Rectal smooth muscle tissue (tissue), 1 donor: ENCODE measurements at regions not wholly inside any gene's neighbourhood (a gene's known extent, or its start where the extent isn't known, plus 50 kb on each side); places are given as distances from the start of the nearest gene placed in this dataset.
A peak's percentile ranks its signal among the peaks of the same experiment; 100 is the strongest.

Experiments used
- H3K27ac ChIP-seq: one replicate; pipeline ENCODE4 v1.7.0; 2013; ENCODE audit warnings: low read depth, low read length, inconsistent platforms
- H3K27me3 ChIP-seq: one replicate; pipeline ENCODE4 v1.7.0; 2013; ENCODE audit warnings: low read length; ENCODE audit not compliant: control insufficient read depth, insufficient read depth
- H3K36me3 ChIP-seq: one replicate; pipeline ENCODE4 v1.7.0; 2013; ENCODE audit warnings: low read length; ENCODE audit not compliant: control insufficient read depth, insufficient read depth
- H3K4me1 ChIP-seq: one replicate; pipeline ENCODE4 v1.7.0; 2013; ENCODE audit warnings: low read length; ENCODE audit not compliant: control insufficient read depth, insufficient read depth
- H3K4me3 ChIP-seq: one replicate; pipeline ENCODE4 v1.7.0; 2013; ENCODE audit warnings: low read length
- H3K9ac ChIP-seq: one replicate; pipeline ENCODE4 v1.7.0; 2013; ENCODE audit warnings: low read length

- H3K9ac ChIP-seq = no peak overlapping the region
- no peaks in the 10 kb centered on the region for H3K4me1 ChIP-seq
- H3K27ac ChIP-seq = no peak overlapping the region
- no peaks in the 10 kb centered on the region for H3K36me3 ChIP-seq
- no peaks in the 10 kb centered on the region for H3K27me3 ChIP-seq
- H3K4me3 ChIP-seq = no peak overlapping the region
Observed at GRCh38 chr2:216565956-216566355, 67.3 kb upstream of the IGFBP2 start.

- Histone ChIP-seq H3K36me3 (no peaks in the 10 kb centered on the region), H3K9ac (no peak overlapping the region), H3K27me3 (no peaks in the 10 kb centered on the region), H3K4me1 (peaks cover 3% of the 10 kb centered on the region), H3K27ac (no peak overlapping the region), H3K4me3 (no peak overlapping the region)
Observed at GRCh38 chr2:216568576-216568975, 64.6 kb upstream of the IGFBP2 start.

GRCh38 chr2:216569765-216570164 lies 63.5 kb upstream of the IGFBP2 start:
- Histone ChIP-seq H3K27ac (no peak overlapping the region), H3K36me3 (no peaks in the 10 kb centered on the region), H3K4me1 (peaks cover 3% of the 10 kb centered on the region), H3K4me3 (no peak overlapping the region), H3K27me3 (no peaks in the 10 kb centered on the region), H3K9ac (no peak overlapping the region)

- Histone ChIP-seq H3K4me3 (no peak overlapping the region), H3K27me3 (no peaks in the 10 kb centered on the region), H3K9ac (no peak overlapping the region), H3K27ac (no peak overlapping the region), H3K36me3 (no peaks in the 10 kb centered on the region), H3K4me1 (peaks cover 3% of the 10 kb centered on the region)
Observed at GRCh38 chr2:216570357-216570756, 62.9 kb upstream of the IGFBP2 start.

- no peak overlapping the region for H3K9ac ChIP-seq
- H3K4me1 ChIP-seq = peaks cover 3% of the 10 kb centered on the region
Observed at GRCh38 chr2:216571178-216571908, 61.9 kb upstream of the IGFBP2 start.

GRCh38 chr2:216571909-216572513 lies 61.2 kb upstream of the IGFBP2 start:
- H3K4me3 ChIP-seq = no peak overlapping the region
- no peak overlapping the region for H3K27ac ChIP-seq
- no peaks in the 10 kb centered on the region for H3K27me3 ChIP-seq
- peaks cover 3% of the 10 kb centered on the region for H3K4me1 ChIP-seq
- no peak overlapping the region for H3K9ac ChIP-seq
- H3K36me3 ChIP-seq = no peaks in the 10 kb centered on the region

More at GRCh38 chr2:216571178-216571908, 61.9 kb upstream of the IGFBP2 start:
- Histone ChIP-seq H3K27me3 (no peaks in the 10 kb centered on the region), H3K27ac (no peak overlapping the region), H3K4me3 (no peak overlapping the region), H3K36me3 (no peaks in the 10 kb centered on the region)

GRCh38 chr2:216572582-216573578 lies 60.3 kb upstream of the IGFBP2 start:
- Histone ChIP-seq H3K36me3 (no peaks in the 10 kb centered on the region), H3K27ac (peak overlapping the region; percentile 56), H3K4me1 (peaks cover 3% of the 10 kb centered on the region), H3K9ac (no peak overlapping the region), H3K27me3 (no peaks in the 10 kb centered on the region), H3K4me3 (no peak overlapping the region)

- H3K27me3 ChIP-seq = no peaks in the 10 kb centered on the region
- H3K27ac ChIP-seq = no peak overlapping the region
- peaks cover 3% of the 10 kb centered on the region for H3K4me1 ChIP-seq
- no peak overlapping the region for H3K4me3 ChIP-seq
- no peak overlapping the region for H3K9ac ChIP-seq
- H3K36me3 ChIP-seq = no peaks in the 10 kb centered on the region
Observed at GRCh38 chr2:216574046-216574445, 59.2 kb upstream of the IGFBP2 start.

GRCh38 chr2:216574586-216574985 lies 58.6 kb upstream of the IGFBP2 start:
- no peaks in the 10 kb centered on the region for H3K36me3 ChIP-seq
- no peaks in the 10 kb centered on the region for H3K27me3 ChIP-seq
- no peak overlapping the region for H3K27ac ChIP-seq
- no peak overlapping the region for H3K9ac ChIP-seq
- peaks cover 3% of the 10 kb centered on the region for H3K4me1 ChIP-seq
- no peak overlapping the region for H3K4me3 ChIP-seq

- Histone ChIP-seq H3K9ac (no peak overlapping the region), H3K36me3 (no peaks in the 10 kb centered on the region), H3K27ac (no peak overlapping the region), H3K27me3 (no peaks in the 10 kb centered on the region), H3K4me3 (no peak overlapping the region), H3K4me1 (peaks cover 3% of the 10 kb centered on the region)
Observed at GRCh38 chr2:216575465-216575864, 57.8 kb upstream of the IGFBP2 start.

- Histone ChIP-seq H3K27me3 (no peaks in the 10 kb centered on the region), H3K4me3 (no peak overlapping the region)
Observed at GRCh38 chr2:216576616-216577015, 56.6 kb upstream of the IGFBP2 start.

GRCh38 chr2:216578325-216578724 lies 54.9 kb upstream of the IGFBP2 start:
- Histone ChIP-seq H3K4me1 (no peaks in the 10 kb centered on the region), H3K4me3 (no peak overlapping the region), H3K27ac (no peak overlapping the region), H3K9ac (no peak overlapping the region), H3K36me3 (no peaks in the 10 kb centered on the region), H3K27me3 (no peaks in the 10 kb centered on the region)

More at GRCh38 chr2:216576616-216577015, 56.6 kb upstream of the IGFBP2 start:
- no peak overlapping the region for H3K9ac ChIP-seq
- H3K4me1 ChIP-seq = peaks cover 3% of the 10 kb centered on the region
- H3K36me3 ChIP-seq = no peaks in the 10 kb centered on the region
- H3K27ac ChIP-seq = no peak overlapping the region
